BLaER1 (cell line): ENCODE measurements at regions not wholly inside any gene's neighbourhood (a gene's known extent, or its start where the extent isn't known, plus 50 kb on each side); places are given as distances from the start of the nearest gene placed in this dataset.

Experiments used
- H3K27ac ChIP-seq: shearing (Covaris generic); formaldehyde crosslinking; 2 replicates; pipeline ENCODE4 v1.8.1; 2022
- H3K27me3 ChIP-seq: shearing (Covaris generic); formaldehyde crosslinking; 2 replicates; pipeline ENCODE4 v1.8.1; 2022
- H3K36me3 ChIP-seq: shearing (Covaris generic); formaldehyde crosslinking; 2 replicates; pipeline ENCODE4 v1.8.1; 2022
- H3K4me1 ChIP-seq: shearing (Covaris generic); formaldehyde crosslinking; 2 replicates; pipeline ENCODE4 v1.8.1; 2022
- H3K4me2 ChIP-seq: shearing (Covaris generic); formaldehyde crosslinking; 2 replicates; pipeline ENCODE4 v1.8.1; 2022
- H3K4me3 ChIP-seq: shearing (Covaris generic); formaldehyde crosslinking; 2 replicates; pipeline ENCODE4 v1.8.1; 2022
- H3K9ac ChIP-seq: shearing (Covaris generic); formaldehyde crosslinking; 2 replicates; pipeline ENCODE4 v1.8.1; 2022
- H3K9me3 ChIP-seq: shearing (Covaris generic); formaldehyde crosslinking; 2 replicates; pipeline ENCODE4 v1.8.1; 2022
- H4K20me1 ChIP-seq: shearing (Covaris generic); formaldehyde crosslinking; 2 replicates; pipeline ENCODE4 v1.8.1; 2022
- Cebpa-rat ChIP-seq: shearing (Covaris generic); IDR thresholded peaks from 2 replicates; pipeline ENCODE4 v1.8.1; 2022

- no peak for TF ChIP-seq Cebpa-rat
- Histone ChIP-seq H3K4me1 (no peaks in the 10 kb centered on the region), H3K36me3 (no peaks in the 10 kb centered on the region), H3K27ac (no peak overlapping the region), H3K9me3 (peaks cover 3% of the 10 kb centered on the region; the same call in 1 of the 2 replicates), H3K9ac (no peak overlapping the region), H3K27me3 (no peaks in the 10 kb centered on the region), H4K20me1 (no peaks in the 10 kb centered on the region), H3K4me2 (no peak overlapping the region), H3K4me3 (no peak overlapping the region)
Measured at GRCh38 chr9:108085294-108085693, 595.7 kb upstream of the KLF4 start.

- no peak for TF ChIP-seq Cebpa-rat
Measured at GRCh38 chr9:108083796-108084352, 594.3 kb upstream of the KLF4 start.

GRCh38 chr9:108083160-108083750 lies 593.7 kb upstream of the KLF4 start:
- Histone ChIP-seq H3K4me1 (no peaks in the 10 kb centered on the region), H3K9me3 (peaks cover 3% of the 10 kb centered on the region; the same call in 1 of the 2 replicates), H3K4me3 (no peak overlapping the region), H3K9ac (no peak overlapping the region), H3K27me3 (no peaks in the 10 kb centered on the region), H3K4me2 (no peak overlapping the region), H3K27ac (no peak overlapping the region), H4K20me1 (no peaks in the 10 kb centered on the region), H3K36me3 (no peaks in the 10 kb centered on the region)
- TF ChIP-seq Cebpa-rat, result no peak

More at GRCh38 chr9:108083796-108084352, 594.3 kb upstream of the KLF4 start:
- Histone ChIP-seq H3K4me2 (no peak overlapping the region), H3K9ac (no peak overlapping the region), H3K9me3 (peaks cover 3% of the 10 kb centered on the region; the same call in 1 of the 2 replicates), H3K4me1 (no peaks in the 10 kb centered on the region), H3K36me3 (no peaks in the 10 kb centered on the region), H4K20me1 (no peaks in the 10 kb centered on the region), H3K4me3 (no peak overlapping the region), H3K27me3 (no peaks in the 10 kb centered on the region), H3K27ac (no peak overlapping the region)

GRCh38 chr9:108081112-108081511 lies 591.5 kb upstream of the KLF4 start:
- no peaks in the 10 kb centered on the region for H3K27me3 ChIP-seq
- no peak overlapping the region for H3K4me2 ChIP-seq
- no peak overlapping the region for H3K9ac ChIP-seq
- H3K36me3 ChIP-seq, result no peaks in the 10 kb centered on the region
- no peak overlapping the region for H3K4me3 ChIP-seq
- H3K4me1 ChIP-seq, result no peaks in the 10 kb centered on the region
- H3K9me3 ChIP-seq, result peaks cover 3% of the 10 kb centered on the region; the same call in 1 of the 2 replicates
- no peak for TF ChIP-seq Cebpa-rat
- H3K27ac ChIP-seq, result no peak overlapping the region
- H4K20me1 ChIP-seq, result no peaks in the 10 kb centered on the region

- Histone ChIP-seq H3K27ac (no peak overlapping the region), H3K27me3 (no peaks in the 10 kb centered on the region), H4K20me1 (no peaks in the 10 kb centered on the region), H3K4me2 (no peak overlapping the region), H3K4me3 (no peak overlapping the region), H3K9me3 (peaks cover 3% of the 10 kb centered on the region; the same call in 1 of the 2 replicates), H3K9ac (no peak overlapping the region), H3K36me3 (no peaks in the 10 kb centered on the region), H3K4me1 (peaks cover 1% of the 10 kb centered on the region; the same call in 1 of the 2 replicates)
- TF ChIP-seq Cebpa-rat, result no peak
Measured at GRCh38 chr9:108080285-108080684, 590.7 kb upstream of the KLF4 start.

- TF ChIP-seq Cebpa-rat, result no peak
- no peaks in the 10 kb centered on the region for H3K36me3 ChIP-seq
- no peaks in the 10 kb centered on the region for H3K9me3 ChIP-seq
- no peak overlapping the region for H3K4me2 ChIP-seq
- H3K27me3 ChIP-seq, result no peaks in the 10 kb centered on the region
- H3K4me1 ChIP-seq, result peaks cover 8% of the 10 kb centered on the region; the same call in 1 of the 2 replicates
- H4K20me1 ChIP-seq, result no peaks in the 10 kb centered on the region
- no peak overlapping the region for H3K4me3 ChIP-seq
- no peak overlapping the region for H3K9ac ChIP-seq
- H3K27ac ChIP-seq, result no peak overlapping the region
Measured at GRCh38 chr9:108078811-108079210, 589.2 kb upstream of the KLF4 start.

GRCh38 chr9:108078375-108078774 lies 588.8 kb upstream of the KLF4 start:
- Histone ChIP-seq H3K9me3 (no peaks in the 10 kb centered on the region), H3K4me1 (peaks cover 8% of the 10 kb centered on the region; the same call in 1 of the 2 replicates), H4K20me1 (no peaks in the 10 kb centered on the region), H3K27ac (no peak overlapping the region), H3K9ac (no peak overlapping the region), H3K27me3 (no peaks in the 10 kb centered on the region), H3K36me3 (no peaks in the 10 kb centered on the region), H3K4me2 (no peak overlapping the region), H3K4me3 (no peak overlapping the region)
- no peak for TF ChIP-seq Cebpa-rat

- Histone ChIP-seq H4K20me1 (no peaks in the 10 kb centered on the region), H3K4me1 (peaks cover 8% of the 10 kb centered on the region; the same call in 1 of the 2 replicates), H3K27ac (no peak overlapping the region), H3K4me2 (no peak overlapping the region), H3K27me3 (no peaks in the 10 kb centered on the region), H3K9me3 (no peaks in the 10 kb centered on the region), H3K36me3 (no peaks in the 10 kb centered on the region), H3K9ac (no peak overlapping the region), H3K4me3 (no peak overlapping the region)
- no peak for TF ChIP-seq Cebpa-rat
Measured at GRCh38 chr9:108077556-108077955, 588.0 kb upstream of the KLF4 start.

- H3K4me3 ChIP-seq, result no peak overlapping the region
Measured at GRCh38 chr9:108074900-108075299, 585.3 kb upstream of the KLF4 start.

GRCh38 chr9:108073823-108074222 lies 584.3 kb upstream of the KLF4 start:
- Histone ChIP-seq H3K4me1 (peaks cover 8% of the 10 kb centered on the region; the same call in 1 of the 2 replicates), H3K27ac (no peak overlapping the region), H3K9me3 (0 out of 2 replicates have a peak, but pooled peaks cover 3% of the 10 kb centered on the region), H3K36me3 (no peaks in the 10 kb centered on the region), H3K27me3 (no peaks in the 10 kb centered on the region), H4K20me1 (no peaks in the 10 kb centered on the region), H3K9ac (no peak overlapping the region), H3K4me2 (no peak overlapping the region), H3K4me3 (no peak overlapping the region)
- no peak for TF ChIP-seq Cebpa-rat

More at GRCh38 chr9:108074900-108075299, 585.3 kb upstream of the KLF4 start:
- no peak overlapping the region for H3K27ac ChIP-seq
- H3K36me3 ChIP-seq, result no peaks in the 10 kb centered on the region
- TF ChIP-seq Cebpa-rat, result no peak
- no peaks in the 10 kb centered on the region for H4K20me1 ChIP-seq
- H3K9ac ChIP-seq, result no peak overlapping the region
- peak overlapping the region; percentile 20; the same call in 1 of the 2 replicates for H3K4me2 ChIP-seq
- no peaks in the 10 kb centered on the region for H3K27me3 ChIP-seq
- 0 out of 2 replicates have a peak, but pooled peaks cover 3% of the 10 kb centered on the region for H3K9me3 ChIP-seq
- peaks cover 8% of the 10 kb centered on the region; the same call in 1 of the 2 replicates for H3K4me1 ChIP-seq
